ENCODE measurements at regions not wholly inside any gene's neighbourhood (a gene's known extent, or its start where the extent isn't known, plus 50 kb on each side); places are given as distances from the start of the nearest gene placed in this dataset.

GRCh38 chr19:33888665-33889064, 92.0 kb downstream of the KCTD15 start:
- Mint-ChIP-seq H3K4me3 (ENCODE audit: unreplicated experiment) (no peak overlapping the region), H3K27me3 (ENCODE audit: low read depth, unreplicated experiment) (peaks cover 21% of the 10 kb centered on the region), H3K36me3 (ENCODE audit: low read depth, unreplicated experiment) (no peaks in the 10 kb centered on the region), H3K27ac (ENCODE audit: unreplicated experiment) (no peak overlapping the region), H3K9me3 (ENCODE audit: unreplicated experiment) (peaks cover 10% of the 10 kb centered on the region), H3K4me1 (ENCODE audit: low read depth, unreplicated experiment) (peaks cover 5% of the 10 kb centered on the region)
- Histone ChIP-seq H3K9me3 (ENCODE audit: insufficient read depth, low read depth, low read length) (no peaks in the 10 kb centered on the region), H3K36me3 (ENCODE audit: insufficient read depth, low read length) (no peaks in the 10 kb centered on the region), H3K4me3 (ENCODE audit: insufficient read depth, low read depth, low read length) (no peak overlapping the region), H4K20me1 (ENCODE audit: insufficient read depth, low read length) (no peaks in the 10 kb centered on the region), H3K27me3 (ENCODE audit: insufficient read depth, low read length) (no peaks in the 10 kb centered on the region), H2AFZ (ENCODE audit: low read depth, low read length) (no peak overlapping the region), H3K79me2 (ENCODE audit: insufficient read depth, low read length) (no peaks in the 10 kb centered on the region), H3K4me1 (ENCODE audit: insufficient read depth, low read length) (peaks cover 3% of the 10 kb centered on the region), H3K27ac (ENCODE audit: low read depth, low read length) (no peak overlapping the region), H3K9ac (ENCODE audit: low read length) (no peak overlapping the region), H3K4me2 (ENCODE audit: low read length) (no peak overlapping the region)
- no peak for DNase-seq (ENCODE audit: low read depth)
- TF ChIP-seq EZH2 (IDR thresholded peaks at IDR 0.05; ENCODE audit: insufficient read depth, low read length) (no peak), CTCF (IDR thresholded peaks at IDR 0.05; ENCODE audit: insufficient read depth, low read depth, low read length) (no peak)
- FAIRE-seq = no peak

- no peak overlapping the region for H3K9ac ChIP-seq (ENCODE audit: low read length)
- H3K36me3 ChIP-seq (ENCODE audit: insufficient read depth, low read length) = no peaks in the 10 kb centered on the region
- FAIRE-seq = no peak
- no peak overlapping the region for H3K4me2 ChIP-seq (ENCODE audit: low read length)
- no peaks in the 10 kb centered on the region for H3K4me1 Mint-ChIP-seq (ENCODE audit: low read depth, unreplicated experiment)
- no peaks in the 10 kb centered on the region for H3K36me3 Mint-ChIP-seq (ENCODE audit: low read depth, unreplicated experiment)
- H3K27me3 ChIP-seq (ENCODE audit: insufficient read depth, low read length) = no peaks in the 10 kb centered on the region
- peaks cover 10% of the 10 kb centered on the region for H3K9me3 Mint-ChIP-seq (ENCODE audit: unreplicated experiment)
- no peak for DNase-seq (ENCODE audit: low read depth)
- H3K27ac ChIP-seq (ENCODE audit: low read depth, low read length) = no peak overlapping the region
- H3K4me3 ChIP-seq (ENCODE audit: insufficient read depth, low read depth, low read length) = no peak overlapping the region
- H3K27ac Mint-ChIP-seq (ENCODE audit: unreplicated experiment) = no peak overlapping the region
- H3K9me3 ChIP-seq (ENCODE audit: insufficient read depth, low read depth, low read length) = no peaks in the 10 kb centered on the region
- H3K79me2 ChIP-seq (ENCODE audit: insufficient read depth, low read length) = no peaks in the 10 kb centered on the region
- no peaks in the 10 kb centered on the region for H3K4me1 ChIP-seq (ENCODE audit: insufficient read depth, low read length)
- H2AFZ ChIP-seq (ENCODE audit: low read depth, low read length) = no peak overlapping the region
- H3K27me3 Mint-ChIP-seq (ENCODE audit: low read depth, unreplicated experiment) = peaks cover 36% of the 10 kb centered on the region
- no peak overlapping the region for H3K4me3 Mint-ChIP-seq (ENCODE audit: unreplicated experiment)
- no peaks in the 10 kb centered on the region for H4K20me1 ChIP-seq (ENCODE audit: insufficient read depth, low read length)
- TF ChIP-seq EZH2 (IDR thresholded peaks at IDR 0.05; ENCODE audit: insufficient read depth, low read length) (no peak), CTCF (IDR thresholded peaks at IDR 0.05; ENCODE audit: insufficient read depth, low read depth, low read length) (no peak)
These were observed 93.9 kb downstream of the KCTD15 start for GRCh38 chr19:33890569-33890968.

GRCh38 chr19:33891773-33892172, 95.1 kb downstream of the KCTD15 start:
- H3K9me3 ChIP-seq (ENCODE audit: insufficient read depth, low read depth, low read length) = no peaks in the 10 kb centered on the region
- Mint-ChIP-seq H3K9me3 (ENCODE audit: unreplicated experiment) (peaks cover 10% of the 10 kb centered on the region), H3K4me1 (ENCODE audit: low read depth, unreplicated experiment) (no peaks in the 10 kb centered on the region), H3K27ac (ENCODE audit: unreplicated experiment) (no peak overlapping the region), H3K27me3 (ENCODE audit: low read depth, unreplicated experiment) (peaks cover 36% of the 10 kb centered on the region), H3K4me3 (ENCODE audit: unreplicated experiment) (no peak overlapping the region), H3K36me3 (ENCODE audit: low read depth, unreplicated experiment) (no peaks in the 10 kb centered on the region)
- TF ChIP-seq CTCF (IDR thresholded peaks at IDR 0.05; ENCODE audit: insufficient read depth, low read depth, low read length) = no peak
- TF ChIP-seq EZH2 (IDR thresholded peaks at IDR 0.05; ENCODE audit: insufficient read depth, low read length) = no peak
- H3K27me3 ChIP-seq (ENCODE audit: insufficient read depth, low read length) = no peaks in the 10 kb centered on the region
- H3K4me3 ChIP-seq (ENCODE audit: insufficient read depth, low read depth, low read length) = no peak overlapping the region
- no peak overlapping the region for H3K27ac ChIP-seq (ENCODE audit: low read depth, low read length)
- H3K4me2 ChIP-seq (ENCODE audit: low read length) = no peak overlapping the region
- no peaks in the 10 kb centered on the region for H3K4me1 ChIP-seq (ENCODE audit: insufficient read depth, low read length)
- FAIRE-seq = no peak
- H4K20me1 ChIP-seq (ENCODE audit: insufficient read depth, low read length) = no peaks in the 10 kb centered on the region
- no peak overlapping the region for H3K9ac ChIP-seq (ENCODE audit: low read length)
- H2AFZ ChIP-seq (ENCODE audit: low read depth, low read length) = no peak overlapping the region
- H3K36me3 ChIP-seq (ENCODE audit: insufficient read depth, low read length) = no peaks in the 10 kb centered on the region
- no peak for DNase-seq (ENCODE audit: low read depth)
- H3K79me2 ChIP-seq (ENCODE audit: insufficient read depth, low read length) = no peaks in the 10 kb centered on the region

Measured in astrocyte (in vitro differentiated cells and primary cell).